HG02623 (cell line): ENCODE measurements at regions not wholly inside any gene's neighbourhood (a gene's known extent, or its start where the extent isn't known, plus 50 kb on each side); places are given as distances from the start of the nearest gene placed in this dataset.

Experiments
- ATAC-seq: cut with Tn5 transposase; IDR thresholded peaks from one replicate; pipeline ENCODE4 v1.9.1; 2021; ENCODE audit warnings: moderate library complexity; ENCODE audit not compliant: unreplicated experiment

DNA sequence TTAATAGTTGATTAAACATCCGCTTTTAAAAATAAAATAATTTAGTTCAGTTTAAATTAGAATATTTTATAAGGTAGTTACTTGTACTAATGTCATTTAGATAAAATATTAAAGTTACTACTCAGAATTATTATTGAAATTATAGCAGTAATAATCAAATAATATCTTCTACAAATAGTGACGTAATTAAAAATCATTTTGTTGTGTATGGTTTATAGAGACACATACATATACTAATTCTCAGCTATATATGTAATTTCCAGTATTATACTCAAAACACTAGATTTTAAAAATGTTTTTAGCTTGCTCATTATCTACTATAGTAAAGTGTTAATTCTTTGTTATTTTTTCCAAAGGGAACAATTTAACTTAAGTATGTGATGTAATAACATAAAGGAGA is 435.2 kb upstream of the MANEA start:
- no peak for ATAC-seq

DNA sequence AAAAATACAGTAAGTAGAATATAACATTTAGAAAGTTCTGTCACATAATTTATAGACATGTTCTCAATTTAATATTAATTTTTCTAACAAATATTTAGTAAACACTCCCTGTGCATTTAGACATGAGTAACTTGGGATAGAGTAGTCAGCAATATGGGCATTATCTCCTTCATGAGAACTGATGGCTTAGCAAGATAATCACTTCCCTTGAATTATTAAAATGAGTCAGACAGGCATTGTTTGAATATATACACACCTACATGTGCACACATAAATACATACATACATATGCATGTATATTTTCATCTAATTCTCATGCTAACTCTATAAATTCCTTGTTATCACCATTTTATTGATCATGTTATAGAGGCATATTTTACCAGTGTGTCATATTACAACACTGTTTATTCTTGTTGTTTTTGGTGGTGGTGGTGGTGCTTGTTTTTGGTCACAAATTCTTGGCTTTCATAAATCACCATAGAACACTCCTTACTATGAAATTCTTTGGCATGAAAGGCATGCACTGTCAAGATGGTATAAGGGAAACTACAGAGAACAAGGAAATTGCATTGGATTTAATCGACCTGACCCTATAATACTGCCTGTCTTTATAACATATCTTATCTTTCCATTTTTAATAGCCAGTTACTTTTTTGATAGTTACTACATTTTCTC is 434.5 kb upstream of the MANEA start:
- ATAC-seq = no peak

DNA sequence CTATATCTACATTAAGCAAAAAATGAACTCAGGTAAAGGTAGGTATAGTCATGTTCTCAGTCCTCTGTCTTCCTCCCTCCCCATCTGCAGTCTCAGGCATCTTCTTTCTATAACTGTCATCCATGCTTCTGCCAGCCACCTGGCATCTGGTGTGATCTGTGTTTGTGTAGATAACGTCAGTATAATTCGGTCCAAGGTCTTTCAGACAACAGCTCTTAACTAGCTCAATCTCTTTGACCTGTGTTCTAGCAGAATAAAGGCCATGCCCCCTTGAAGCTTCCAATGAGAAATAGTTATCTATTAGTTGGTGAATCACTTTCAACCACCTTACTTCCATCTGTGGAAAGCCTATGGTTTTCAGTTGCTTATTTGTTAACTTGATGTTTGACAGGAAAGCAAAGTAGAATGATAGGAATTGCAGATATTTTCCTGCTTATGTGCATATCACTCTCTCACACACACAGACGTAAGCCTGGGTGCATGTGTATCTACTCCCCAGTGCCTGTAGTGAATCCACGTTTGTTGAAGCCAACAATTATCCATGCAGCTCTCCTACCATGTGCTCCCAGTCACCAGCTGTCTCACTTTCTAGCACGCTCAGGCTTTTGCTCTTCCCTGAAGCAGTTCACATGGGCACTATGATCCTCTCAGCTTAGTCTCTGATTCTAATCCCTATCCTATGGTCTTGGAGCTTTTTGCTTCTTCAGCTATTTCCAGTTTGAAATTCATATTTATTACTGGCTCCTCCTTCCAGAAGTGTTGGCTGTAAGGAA is 433.7 kb upstream of the MANEA start:
- ATAC-seq = no peak

DNA sequence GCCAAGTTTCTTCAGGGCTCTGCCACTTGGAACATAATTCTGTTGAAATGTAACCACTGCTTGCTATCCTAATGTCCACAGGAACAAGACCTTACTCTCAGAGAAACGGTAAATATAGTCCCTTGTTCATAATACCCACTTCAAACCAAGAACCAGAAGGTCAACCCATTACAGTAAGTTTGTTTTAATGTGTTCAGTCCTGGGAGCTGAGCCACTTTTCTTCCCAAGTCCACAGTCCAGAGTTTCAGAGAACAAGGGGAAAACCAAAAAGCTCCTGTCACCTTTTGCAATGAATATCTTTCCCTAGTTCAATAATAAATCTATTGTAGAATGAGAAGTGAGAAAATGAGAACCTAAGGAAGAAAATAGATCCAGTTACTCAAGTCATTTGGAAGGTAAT is 431.9 kb upstream of the MANEA start:
- no peak for ATAC-seq

- ATAC-seq = no peak
Observed at GRCh38 chr6:95159557-95159956, 417.8 kb upstream of the MANEA start.

- no peak for ATAC-seq
Observed at GRCh38 chr6:95169775-95170174, 407.6 kb upstream of the MANEA start.

DNA sequence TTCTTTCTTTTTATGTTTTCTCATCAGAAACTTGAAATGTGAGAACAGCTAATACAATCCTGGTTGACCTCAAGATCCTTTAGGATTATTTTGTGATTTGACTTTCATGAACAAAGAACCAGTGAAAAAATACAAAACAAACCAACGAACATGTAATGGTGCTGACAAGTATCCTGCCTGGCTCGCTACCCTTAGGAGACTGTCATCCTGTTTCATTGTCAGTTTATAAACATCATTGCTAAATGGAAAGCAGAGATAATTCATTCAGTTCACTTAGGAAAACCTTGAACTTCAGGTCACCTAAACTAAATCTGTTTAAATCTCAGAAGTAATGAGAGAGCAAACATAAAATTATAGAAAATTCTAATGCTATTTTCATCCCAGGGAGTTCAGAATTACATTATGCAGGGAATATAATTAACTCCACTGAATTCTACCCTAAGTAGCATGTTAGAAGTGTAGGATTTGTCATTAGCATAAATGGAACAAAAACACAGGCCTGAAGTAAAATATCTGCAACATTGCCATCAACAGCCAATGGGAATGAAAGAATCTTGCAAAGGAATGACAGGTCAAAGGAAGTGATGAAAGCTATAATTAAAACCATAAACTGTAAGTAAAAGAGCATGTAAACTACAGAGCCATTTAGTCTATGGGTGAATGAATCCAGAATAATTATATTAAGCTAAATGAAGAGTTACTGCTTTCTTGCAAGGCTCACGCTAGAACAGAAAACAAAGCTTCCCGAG is 401.2 kb upstream of the MANEA start:
- no peak for ATAC-seq

- ATAC-seq = no peak
Observed at GRCh38 chr6:95185874-95186273, 391.5 kb upstream of the MANEA start.

DNA sequence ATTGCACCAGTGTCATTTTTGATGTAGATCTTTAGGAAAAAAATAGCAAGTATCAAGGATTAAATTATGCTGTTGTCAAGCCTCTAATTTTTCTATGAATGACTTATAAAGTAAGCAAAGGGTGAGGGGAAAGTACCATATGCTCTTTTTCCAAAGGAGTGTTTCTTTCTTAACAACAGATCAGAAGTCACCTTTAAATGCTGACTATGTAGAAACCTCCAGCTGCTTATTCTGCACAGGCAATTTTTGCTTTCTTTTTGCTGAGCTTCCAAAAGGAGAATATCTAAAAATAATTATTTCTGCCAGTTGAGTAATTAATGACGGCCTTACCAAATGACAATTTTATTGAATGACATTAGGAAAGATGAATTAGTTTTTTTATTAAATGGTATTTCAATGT is 390.6 kb upstream of the MANEA start:
- ATAC-seq = no peak

- ATAC-seq = no peak
Observed at GRCh38 chr6:95197590-95197989, 379.7 kb upstream of the MANEA start.

GRCh38 chr6:95203153-95203754 is 374.1 kb upstream of the MANEA start:
- peak; percentile 97 for ATAC-seq

DNA sequence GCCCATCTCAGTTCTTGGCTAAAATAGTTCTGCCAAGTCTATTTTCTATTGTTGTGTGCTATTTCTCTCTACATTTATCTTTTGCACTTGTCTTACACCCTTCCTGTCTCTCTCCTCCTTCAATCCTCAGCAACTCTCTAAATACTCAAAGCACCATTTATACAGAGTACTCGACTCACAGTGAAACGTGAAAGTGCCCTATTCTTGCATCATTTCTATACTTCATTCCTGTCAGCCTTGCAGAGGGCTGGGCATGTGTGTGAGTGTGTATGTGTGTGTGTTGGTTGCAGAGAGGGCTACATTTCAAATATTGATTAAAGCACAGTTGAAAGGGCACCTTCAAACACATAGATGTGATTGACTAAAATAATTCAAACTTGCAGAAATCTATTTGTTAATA is 373.2 kb upstream of the MANEA start:
- ATAC-seq = no peak

DNA sequence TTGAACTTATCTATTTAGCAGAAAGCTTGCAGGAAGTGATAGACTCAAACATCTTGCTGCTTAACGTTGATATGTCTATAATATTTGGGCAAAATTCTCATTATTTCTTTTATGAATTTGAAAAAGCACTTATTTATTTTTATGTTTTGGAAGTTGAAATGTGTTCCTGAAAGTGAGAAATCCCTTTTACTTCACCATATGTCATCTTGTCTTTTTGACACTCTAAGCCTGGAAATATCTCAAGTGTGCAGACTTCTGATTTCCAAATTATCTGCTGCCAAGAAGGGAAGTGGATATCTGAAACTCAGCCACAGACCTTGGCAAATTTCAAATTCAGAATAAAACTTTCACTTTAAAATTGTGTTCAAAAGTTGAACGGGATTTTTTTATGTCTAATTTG is 368.7 kb upstream of the MANEA start:
- ATAC-seq = no peak

GRCh38 chr6:95209074-95209473 is 368.3 kb upstream of the MANEA start:
- no peak for ATAC-seq

- ATAC-seq = no peak
Observed at GRCh38 chr6:95216555-95216954, 360.8 kb upstream of the MANEA start.

DNA sequence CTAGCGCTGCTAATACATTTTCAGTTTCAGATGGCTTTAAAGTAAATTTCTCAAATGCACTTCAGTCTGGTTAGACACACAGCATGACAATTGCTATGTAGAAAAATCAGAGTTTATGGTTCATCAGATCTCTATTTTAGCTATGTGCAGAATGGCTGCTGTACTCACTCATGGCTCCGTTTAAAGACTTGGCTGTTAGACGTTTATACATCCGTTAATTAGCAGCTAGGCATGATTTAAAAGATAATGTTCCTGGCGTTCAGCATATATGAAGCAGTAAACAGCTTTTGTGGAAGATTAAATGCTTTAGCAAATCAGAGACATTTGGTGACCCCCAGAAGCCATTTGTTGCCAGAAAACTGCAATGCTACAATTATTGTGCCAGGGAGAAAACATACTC is 350.0 kb upstream of the MANEA start:
- ATAC-seq = no peak

- ATAC-seq = no peak
Observed at GRCh38 chr6:95228636-95229035, 348.7 kb upstream of the MANEA start.

GRCh38 chr6:95230071-95230740 is 347.1 kb upstream of the MANEA start:
- no peak for ATAC-seq

DNA sequence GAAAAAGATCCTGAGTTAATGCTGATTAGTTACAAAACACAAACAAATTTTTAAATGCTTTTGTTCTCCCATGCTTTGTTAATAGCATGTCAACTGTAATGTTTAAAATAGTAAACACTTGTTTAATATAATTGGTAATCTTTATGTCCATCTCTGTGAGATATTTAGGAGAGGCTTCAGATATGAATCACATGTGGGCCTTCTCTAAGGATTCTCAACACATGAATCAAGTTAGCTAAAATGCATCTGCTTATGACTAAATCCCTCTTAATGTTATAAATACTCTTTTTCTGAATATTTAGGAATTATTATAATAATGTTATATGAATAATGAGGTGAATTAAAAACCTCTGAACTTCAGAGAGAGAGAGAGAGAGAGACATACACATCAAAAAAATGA is 345.9 kb upstream of the MANEA start:
- ATAC-seq = no peak

DNA sequence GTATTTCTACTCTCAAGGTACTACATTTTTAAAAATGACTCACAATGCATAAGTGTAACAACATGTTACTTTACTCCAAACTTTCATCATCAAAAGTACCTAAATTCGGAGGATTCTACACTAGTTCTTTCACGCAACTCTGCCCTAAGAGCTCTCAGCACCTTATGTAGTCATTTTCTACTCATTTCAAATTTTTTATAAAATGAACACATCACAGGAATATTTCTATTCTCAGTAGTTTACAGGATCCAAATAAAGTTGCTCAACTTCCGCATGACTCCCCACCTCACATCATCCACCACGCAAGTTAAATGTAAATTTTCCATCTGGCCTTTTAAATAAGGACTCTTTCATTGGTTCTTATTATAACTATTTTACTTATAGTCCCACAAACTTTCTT is 344.9 kb upstream of the MANEA start:
- no peak for ATAC-seq

GRCh38 chr6:95233879-95234278 is 343.5 kb upstream of the MANEA start:
- ATAC-seq = no peak
